ENCODE measurements at regions not wholly inside any gene's neighbourhood (a gene's known extent, or its start where the extent isn't known, plus 50 kb on each side); places are given as distances from the start of the nearest gene placed in this dataset.

DNA sequence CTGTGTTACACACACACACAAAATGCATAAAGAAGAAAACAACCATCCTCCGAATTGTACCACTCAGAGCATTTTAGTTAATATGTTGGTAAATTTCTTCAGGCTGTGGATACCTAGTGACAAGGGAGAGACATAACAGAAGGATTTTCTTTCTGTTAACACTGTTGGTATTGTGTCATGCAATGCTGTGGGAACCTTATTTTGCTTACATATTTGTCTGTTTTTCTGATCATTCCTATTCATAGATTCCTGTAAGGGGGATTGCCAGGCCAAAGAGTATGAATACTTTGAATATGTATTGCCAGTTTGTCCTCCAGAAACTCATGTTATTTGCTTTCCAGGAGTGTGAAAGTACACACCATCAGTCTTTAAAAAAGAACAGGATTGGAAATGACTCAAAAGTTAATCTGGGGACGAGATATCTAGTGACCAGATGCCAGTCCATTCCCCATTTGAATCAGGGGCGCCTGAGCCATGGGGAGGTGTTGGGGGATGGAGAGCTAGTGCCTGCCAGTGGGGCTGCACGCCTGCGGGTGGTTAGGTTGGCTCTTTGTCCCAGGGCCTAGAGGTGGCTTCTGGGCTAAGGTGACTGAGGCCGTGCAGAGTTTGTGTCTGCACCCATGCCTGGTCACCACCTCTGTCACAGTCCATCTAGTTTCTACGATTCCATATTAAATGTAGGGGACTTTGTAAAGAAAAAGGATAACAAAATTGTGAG is 142.0 kb downstream of the PTPN20 start:
- no peak for DNase-seq
- Histone ChIP-seq H3K36me3 (ENCODE audit: control insufficient read depth, insufficient read depth, low read length) (no peaks in the 10 kb centered on the region), H3K9me3 (replicated peaks; ENCODE audit: control insufficient read depth, low read depth, low read length) (no peaks in the 10 kb centered on the region), H3K27ac (ENCODE audit: low read length) (no peak overlapping the region), H3K4me1 (ENCODE audit: control insufficient read depth, insufficient read depth, low read length) (peaks cover 16% of the 10 kb centered on the region), H3K4me3 (ENCODE audit: low read length) (no peak overlapping the region), H3K27me3 (ENCODE audit: control insufficient read depth, insufficient read depth, low read length) (peaks cover 2% of the 10 kb centered on the region)
- WGBS (ENCODE audit: insufficient coverage) = no CpG with 5 or more reads among the region's 7 CpGs

DNA sequence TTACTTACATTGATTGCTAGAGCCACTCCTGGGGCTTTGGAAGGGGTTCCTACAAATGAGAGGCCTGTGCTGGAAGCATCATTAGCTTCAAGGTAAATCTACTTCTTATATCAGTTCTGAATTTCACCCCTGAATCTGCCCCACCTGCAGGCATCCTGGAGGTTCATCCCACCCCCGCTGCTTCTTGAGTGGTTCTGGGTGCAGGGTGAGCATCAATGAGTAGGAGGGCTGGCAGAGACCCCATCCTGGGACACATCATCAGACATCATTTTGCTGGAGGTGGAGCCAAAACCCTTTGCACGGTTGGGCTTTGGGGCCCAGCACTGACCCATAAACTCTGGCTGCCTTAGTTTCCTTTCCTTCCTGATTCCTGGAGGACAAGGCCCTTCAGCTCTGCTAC is 143.7 kb downstream of the PTPN20 start:
- DNase-seq = no peak
- Histone ChIP-seq H3K27ac (ENCODE audit: low read length) (no peak overlapping the region), H3K36me3 (ENCODE audit: control insufficient read depth, insufficient read depth, low read length) (no peaks in the 10 kb centered on the region), H3K9me3 (replicated peaks; ENCODE audit: control insufficient read depth, low read depth, low read length) (no peaks in the 10 kb centered on the region), H3K27me3 (ENCODE audit: control insufficient read depth, insufficient read depth, low read length) (peaks cover 7% of the 10 kb centered on the region), H3K4me1 (ENCODE audit: control insufficient read depth, insufficient read depth, low read length) (peaks cover 19% of the 10 kb centered on the region), H3K4me3 (ENCODE audit: low read length) (no peak overlapping the region)
- 50% methylated on average over 2 of the region's 2 CpGs for WGBS (ENCODE audit: insufficient coverage)

DNA sequence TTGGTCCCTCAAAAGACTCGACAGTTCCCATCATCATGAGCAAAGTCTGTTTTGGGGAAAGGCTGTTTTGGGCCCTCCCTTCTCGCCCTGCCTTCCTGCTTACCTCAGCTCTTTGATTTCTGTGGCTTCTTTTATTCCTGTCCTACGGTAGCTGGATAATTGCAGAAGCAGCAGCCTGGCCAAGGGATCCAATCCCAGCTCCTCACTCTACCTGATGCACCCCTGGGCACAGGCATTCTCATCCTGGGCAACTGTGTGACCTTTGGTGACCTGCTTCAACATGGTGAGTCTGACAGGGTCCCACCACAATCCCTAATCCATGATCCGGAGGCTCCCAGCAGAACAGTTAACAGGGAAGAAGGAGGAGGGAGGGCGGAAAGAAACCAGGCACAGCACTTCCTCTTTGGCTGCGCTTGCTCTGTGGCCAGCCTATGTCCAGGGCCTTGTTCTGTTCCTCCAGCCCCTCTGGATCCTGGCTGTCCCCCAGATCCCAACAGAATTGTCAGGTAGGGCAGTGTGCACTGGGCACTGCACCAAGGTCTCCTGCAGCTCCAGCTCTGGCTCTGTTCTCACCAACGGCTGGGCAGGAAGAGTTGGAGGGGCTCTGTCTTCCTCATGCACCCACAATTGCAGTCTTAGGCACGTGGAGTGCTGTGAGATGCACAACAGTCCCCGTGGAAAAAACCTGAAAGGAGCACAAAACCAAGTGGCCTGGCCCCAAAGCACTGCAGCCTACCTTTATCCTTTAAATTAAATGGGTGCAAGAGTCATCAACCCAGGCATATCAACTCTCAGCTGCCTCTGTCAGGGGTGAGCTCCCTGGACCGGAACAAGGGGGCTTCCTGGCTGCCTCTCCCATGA is 144.4 kb downstream of the PTPN20 start:
- Histone ChIP-seq H3K36me3 (ENCODE audit: control insufficient read depth, insufficient read depth, low read length) (no peaks in the 10 kb centered on the region), H3K4me3 (ENCODE audit: low read length) (no peak overlapping the region), H3K27me3 (ENCODE audit: control insufficient read depth, insufficient read depth, low read length) (peaks cover 7% of the 10 kb centered on the region), H3K27ac (ENCODE audit: low read length) (no peak overlapping the region), H3K4me1 (ENCODE audit: control insufficient read depth, insufficient read depth, low read length) (peaks cover 16% of the 10 kb centered on the region), H3K9me3 (replicated peaks; ENCODE audit: control insufficient read depth, low read depth, low read length) (no peaks in the 10 kb centered on the region)
- 85% methylated on average over 5 of the region's 10 CpGs for WGBS (ENCODE audit: insufficient coverage)
- DNase-seq = no peak

DNA sequence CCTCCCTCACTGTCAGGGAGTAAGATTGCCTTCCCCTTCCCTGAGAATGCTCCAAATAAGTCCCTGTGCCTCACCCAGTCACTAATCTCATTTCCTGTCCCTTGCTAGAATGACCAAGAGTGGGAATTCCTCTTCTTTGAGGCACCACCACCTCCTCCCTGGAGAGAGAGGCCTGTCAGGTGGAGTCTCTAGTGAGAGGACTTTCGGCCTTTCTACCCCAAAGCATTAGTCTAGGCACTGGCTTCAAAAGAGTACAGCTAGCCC is 145.0 kb downstream of the PTPN20 start:
- peaks cover 9% of the 10 kb centered on the region for H3K27me3 ChIP-seq (ENCODE audit: control insufficient read depth, insufficient read depth, low read length)
- H3K9me3 ChIP-seq (replicated peaks; ENCODE audit: control insufficient read depth, low read depth, low read length) = no peaks in the 10 kb centered on the region
- no peak for DNase-seq
- no peaks in the 10 kb centered on the region for H3K36me3 ChIP-seq (ENCODE audit: control insufficient read depth, insufficient read depth, low read length)
- peaks cover 14% of the 10 kb centered on the region for H3K4me1 ChIP-seq (ENCODE audit: control insufficient read depth, insufficient read depth, low read length)
- WGBS (ENCODE audit: insufficient coverage) = no CpG with 5 or more reads among the region's 1 CpG
- H3K4me3 ChIP-seq (ENCODE audit: low read length) = no peak overlapping the region
- no peak overlapping the region for H3K27ac ChIP-seq (ENCODE audit: low read length)

DNA sequence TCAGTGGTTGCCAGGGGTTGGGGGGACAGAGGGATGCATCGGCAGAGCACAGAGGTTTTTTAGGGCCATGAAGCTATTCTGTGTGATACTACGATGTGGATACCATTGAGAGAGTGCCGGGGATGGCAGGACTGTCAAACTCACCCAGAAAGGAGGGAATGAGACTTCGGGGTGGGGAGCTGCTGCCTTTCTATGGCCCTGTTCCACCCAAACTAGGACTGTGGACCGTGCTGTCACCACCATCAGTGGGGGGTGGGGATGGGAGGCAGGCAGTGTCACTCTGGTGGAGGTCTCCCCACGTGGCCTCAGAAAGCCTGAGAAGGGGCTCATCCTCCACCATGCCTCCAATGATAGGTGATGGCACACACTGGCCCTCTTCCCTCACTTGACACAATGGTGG is 146.2 kb downstream of the PTPN20 start:
- no peaks in the 10 kb centered on the region for H3K9me3 ChIP-seq (replicated peaks; ENCODE audit: control insufficient read depth, low read depth, low read length)
- H3K27ac ChIP-seq (ENCODE audit: low read length) = no peak overlapping the region
- H3K4me3 ChIP-seq (ENCODE audit: low read length) = no peak overlapping the region
- peaks cover 17% of the 10 kb centered on the region for H3K4me1 ChIP-seq (ENCODE audit: control insufficient read depth, insufficient read depth, low read length)
- WGBS (ENCODE audit: insufficient coverage) = 91% methylated on average over 4 of the region's 6 CpGs
- no peak for DNase-seq
- no peaks in the 10 kb centered on the region for H3K36me3 ChIP-seq (ENCODE audit: control insufficient read depth, insufficient read depth, low read length)
- H3K27me3 ChIP-seq (ENCODE audit: control insufficient read depth, insufficient read depth, low read length) = peaks cover 9% of the 10 kb centered on the region

DNA sequence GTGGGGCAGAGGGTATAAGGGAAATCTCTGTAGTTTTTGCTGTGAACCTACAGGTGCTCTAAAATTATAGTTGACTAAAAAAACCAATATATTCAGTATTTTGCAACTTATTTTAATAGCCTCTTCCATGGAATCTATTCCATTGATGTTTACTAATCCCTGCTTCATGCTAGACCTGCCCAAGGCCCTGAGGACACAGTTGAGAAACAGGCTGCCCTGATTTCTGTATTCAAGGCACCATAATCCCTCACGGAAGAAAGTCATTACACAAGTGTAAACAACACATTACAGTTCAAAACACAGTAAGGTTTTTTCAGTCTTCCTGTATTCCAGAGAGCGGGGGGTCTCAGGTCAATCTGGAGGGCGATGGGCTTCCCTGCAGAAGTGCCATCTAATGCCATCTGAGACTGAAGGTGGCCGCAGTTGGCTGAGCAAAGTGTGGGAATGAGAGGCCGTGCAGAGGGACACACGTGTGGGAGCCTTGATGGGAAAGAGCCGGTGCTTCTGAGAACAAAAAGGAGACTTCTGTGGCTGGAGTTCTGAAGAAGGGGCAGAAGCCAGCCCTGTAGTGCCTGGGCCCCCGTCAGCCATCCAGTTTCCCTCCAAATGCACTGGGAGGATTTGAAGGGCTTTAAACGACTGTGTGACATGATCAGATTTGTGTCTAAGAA is 146.9 kb downstream of the PTPN20 start:
- Histone ChIP-seq H3K27ac (ENCODE audit: low read length) (no peak overlapping the region), H3K4me3 (ENCODE audit: low read length) (no peak overlapping the region), H3K36me3 (ENCODE audit: control insufficient read depth, insufficient read depth, low read length) (no peaks in the 10 kb centered on the region), H3K9me3 (replicated peaks; ENCODE audit: control insufficient read depth, low read depth, low read length) (no peaks in the 10 kb centered on the region), H3K27me3 (ENCODE audit: control insufficient read depth, insufficient read depth, low read length) (peaks cover 9% of the 10 kb centered on the region), H3K4me1 (ENCODE audit: control insufficient read depth, insufficient read depth, low read length) (peaks cover 17% of the 10 kb centered on the region)
- 93% methylated on average over 9 of the region's 9 CpGs for WGBS (ENCODE audit: insufficient coverage)
- no peak for DNase-seq

DNA sequence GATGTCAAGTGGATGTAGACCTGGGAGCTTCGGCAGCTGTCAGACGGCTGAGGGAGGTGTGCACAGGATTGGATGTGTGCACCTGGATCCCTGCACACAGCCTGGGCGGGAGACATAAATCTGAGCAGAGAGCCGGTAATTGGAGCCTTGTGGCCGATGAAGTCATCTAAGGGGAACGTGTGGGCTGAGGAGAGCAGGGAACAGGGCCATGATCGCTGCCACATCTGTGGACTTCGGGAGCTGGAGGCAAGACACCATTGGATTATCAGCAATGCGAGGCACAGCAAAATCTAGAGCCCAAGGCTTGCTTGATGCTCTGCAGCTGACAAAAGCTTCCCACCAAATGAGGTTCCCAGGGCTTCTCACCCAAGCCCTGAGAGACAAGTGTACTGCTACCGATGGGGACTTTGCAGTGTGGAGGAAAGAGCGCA is 147.7 kb downstream of the PTPN20 start:
- no peak overlapping the region for H3K4me3 ChIP-seq (ENCODE audit: low read length)
- 31% methylated on average over 10 of the region's 11 CpGs for WGBS (ENCODE audit: insufficient coverage)
- no peaks in the 10 kb centered on the region for H3K9me3 ChIP-seq (replicated peaks; ENCODE audit: control insufficient read depth, low read depth, low read length)
- H3K4me1 ChIP-seq (ENCODE audit: control insufficient read depth, insufficient read depth, low read length) = peaks cover 17% of the 10 kb centered on the region
- H3K36me3 ChIP-seq (ENCODE audit: control insufficient read depth, insufficient read depth, low read length) = no peaks in the 10 kb centered on the region
- peaks cover 9% of the 10 kb centered on the region for H3K27me3 ChIP-seq (ENCODE audit: control insufficient read depth, insufficient read depth, low read length)
- peak; percentile 52 for DNase-seq
- no peak overlapping the region for H3K27ac ChIP-seq (ENCODE audit: low read length)

DNA sequence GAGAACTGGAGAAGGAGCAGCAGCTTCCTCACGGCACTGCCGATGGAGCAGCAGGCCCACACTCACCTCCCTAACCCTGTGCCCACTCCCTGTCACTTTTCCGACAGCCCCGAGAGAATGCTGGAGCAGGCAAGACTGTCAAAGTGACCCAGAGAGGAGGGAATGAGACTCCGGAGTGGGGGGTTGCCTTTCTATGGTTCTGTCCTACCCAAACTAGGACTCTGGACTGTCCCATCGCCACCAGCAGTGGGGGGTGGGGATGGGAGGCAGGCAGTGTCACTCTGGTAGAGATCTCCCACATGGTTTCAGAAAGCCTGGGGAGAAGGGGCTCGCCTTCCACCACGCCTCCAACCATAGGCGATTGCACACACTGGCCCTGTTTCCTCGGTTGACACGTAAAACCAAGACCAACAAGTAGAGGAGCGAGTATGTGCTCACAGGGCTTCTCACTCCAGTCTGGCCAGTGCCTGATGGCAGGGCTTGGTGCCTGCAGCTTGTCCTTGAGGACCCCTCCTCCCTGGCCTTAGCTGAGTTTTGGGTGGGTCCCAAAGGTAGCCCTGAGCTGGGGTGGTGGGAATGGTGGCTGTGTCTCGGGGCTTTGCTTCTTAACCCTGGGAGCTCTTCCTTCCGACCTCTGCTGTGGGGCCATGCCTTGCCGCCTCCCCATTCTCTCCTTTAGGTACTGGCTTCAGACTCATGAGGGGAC is 148.5 kb downstream of the PTPN20 start:
- WGBS (ENCODE audit: insufficient coverage) = 94% methylated on average over 12 of the region's 15 CpGs

DNA sequence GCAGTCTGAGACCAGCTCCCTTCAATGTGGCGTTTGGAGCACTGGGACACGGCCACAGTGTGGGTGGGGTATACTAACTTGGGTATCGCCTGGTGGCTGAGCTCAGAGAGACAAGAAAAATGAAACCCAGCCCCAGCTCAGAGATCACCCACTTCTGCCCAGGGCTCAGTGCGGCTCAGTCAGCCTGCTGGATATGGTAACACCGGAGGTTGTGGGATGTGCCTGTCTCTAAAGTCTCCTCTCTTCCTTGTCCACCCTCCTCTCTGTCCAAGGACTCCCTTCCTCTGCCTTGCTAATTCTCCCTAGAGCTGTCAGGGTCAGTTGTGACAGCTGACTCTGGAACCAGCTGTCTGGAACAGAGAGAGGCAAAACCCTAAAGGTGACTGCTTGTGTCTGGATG is 149.1 kb downstream of the PTPN20 start:
- Histone ChIP-seq H3K9me3 (replicated peaks; ENCODE audit: control insufficient read depth, low read depth, low read length) (no peaks in the 10 kb centered on the region), H3K36me3 (ENCODE audit: control insufficient read depth, insufficient read depth, low read length) (no peaks in the 10 kb centered on the region), H3K4me3 (ENCODE audit: low read length) (no peak overlapping the region), H3K27ac (ENCODE audit: low read length) (no peak overlapping the region), H3K27me3 (ENCODE audit: control insufficient read depth, insufficient read depth, low read length) (peaks cover 9% of the 10 kb centered on the region), H3K4me1 (ENCODE audit: control insufficient read depth, insufficient read depth, low read length) (peaks cover 17% of the 10 kb centered on the region)
- DNase-seq = no peak
- WGBS (ENCODE audit: insufficient coverage) = 100% methylated on average over 1 of the region's 5 CpGs

More for the DNA sequence above, 148.5 kb downstream of the PTPN20 start:
- Histone ChIP-seq H3K9me3 (replicated peaks; ENCODE audit: control insufficient read depth, low read depth, low read length) (no peaks in the 10 kb centered on the region), H3K36me3 (ENCODE audit: control insufficient read depth, insufficient read depth, low read length) (no peaks in the 10 kb centered on the region), H3K27ac (ENCODE audit: low read length) (no peak overlapping the region), H3K27me3 (ENCODE audit: control insufficient read depth, insufficient read depth, low read length) (peaks cover 9% of the 10 kb centered on the region), H3K4me1 (ENCODE audit: control insufficient read depth, insufficient read depth, low read length) (peaks cover 17% of the 10 kb centered on the region), H3K4me3 (ENCODE audit: low read length) (no peak overlapping the region)
- DNase-seq = no peak
